Esophagus muscularis mucosa (tissue), 4 donors: ENCODE measurements at regions not wholly inside any gene's neighbourhood (a gene's known extent, or its start where the extent isn't known, plus 50 kb on each side); places are given as distances from the start of the nearest gene placed in this dataset.

ENCODE experiments used
- DNase-seq: peaks from one replicate; pipeline ENCODE4 v3.0.0-alpha.2; 2017; ENCODE audit errors: extremely low spot score
- H3K27ac ChIP-seq, 4 donors: fragments of 200-600 bp; sonication (generic); replicated peaks in 1 of 4; 1 replicate in 3 of 4; 2 replicates in 1 of 4; pipeline ENCODE4 v1.5.1; 2016 to 2019; ENCODE audit warnings: mild to moderate bottlenecking in 1 of 4
- H3K27me3 ChIP-seq, 4 donors: fragments of 200-600 bp; sonication (generic); one replicate each; pipeline versions ENCODE4 v1.5.1 to v1.6.0; 2016 to 2019
- H3K36me3 ChIP-seq, 4 donors: fragments of 200-600 bp; sonication (generic); one replicate each; pipeline ENCODE4 v1.5.1; 2016 to 2019
- H3K4me1 ChIP-seq, 4 donors: fragments of 200-600 bp; sonication (generic); one replicate each; pipeline ENCODE4 v1.5.1; 2016 to 2019
- H3K4me3 ChIP-seq, 4 donors: fragments of 200-600 bp; sonication (generic); 1 replicate in 2 of 4; 2 replicates in 2 of 4; pipeline ENCODE4 v1.5.1; 2016 to 2019; ENCODE audit warnings: mild to moderate bottlenecking in 4 of 4, moderate library complexity in 1 of 4
- H3K9me3 ChIP-seq, 4 donors: fragments of 200-600 bp; sonication (generic); 1 replicate in 3 of 4; 2 replicates in 1 of 4; pipeline ENCODE4 v1.5.1; 2016 to 2019
- CTCF ChIP-seq, 3 experiments: fragments of 200-600 bp in 2 of 3; fragments of 450-650 bp in 1 of 3; sonication (generic) in 2 of 3; IDR thresholded peaks; one replicate each; pipeline ENCODE4 v1.5.1; 2017 to 2019; ENCODE audit warnings: antibody characterized with exemption in 3 of 3, mild to moderate bottlenecking in 2 of 3, moderate library complexity in 1 of 3
- EP300 ChIP-seq: sonication (generic); formaldehyde crosslinking; IDR thresholded peaks from one replicate; pipeline ENCODE4 v1.6.1; 2017; ENCODE audit warnings: antibody characterized with exemption
- POLR2A ChIP-seq: fragments of 450-650 bp; IDR thresholded peaks from one replicate; pipeline ENCODE4 v1.6.1; 2017; ENCODE audit warnings: antibody characterized with exemption, moderate library complexity, mild to moderate bottlenecking, low read depth
- POLR2AphosphoS5 ChIP-seq, 2 donors: sonication (generic); formaldehyde crosslinking; IDR thresholded peaks; one replicate each; pipeline ENCODE4 v1.6.1; 2017; ENCODE audit warnings: antibody characterized with exemption in 2 of 2
- WGBS: methylation state at CpG from one replicate; pipeline ENCODE4 v1.1.5; 2018; 5-methylcytosine and 5-hydroxymethylcytosine counted together
- intact Hi-C: fragments of 100-400 bp; cut with DNase I; formaldehyde crosslinking; loops from one replicate; pipeline ENCODE4 v1.15.1; 2023

DNA sequence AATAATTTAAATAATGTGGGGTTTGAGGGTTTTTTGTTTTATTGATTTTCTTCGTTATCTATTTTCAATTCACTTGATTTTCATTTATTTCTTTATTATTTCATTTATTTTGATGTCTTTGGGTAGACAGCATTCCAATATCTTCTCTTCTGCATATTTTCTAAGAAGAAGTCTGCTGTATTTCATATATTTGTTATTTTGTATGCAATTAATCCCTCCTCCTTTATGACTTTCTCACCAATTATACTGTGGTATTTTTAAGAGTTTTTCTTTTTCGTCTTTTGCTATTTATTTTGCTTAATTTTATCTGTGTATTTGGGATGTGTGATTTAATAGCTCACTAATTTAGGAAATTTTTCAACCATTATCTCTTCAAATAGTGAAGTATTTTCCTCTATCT, 1444.4 kb upstream of the MIR17HG start:
- Histone ChIP-seq H3K27me3 (no peaks in the 10 kb centered on the region), H3K4me1 (no peaks in the 10 kb centered on the region), H3K9me3 (no peaks in the 10 kb centered on the region), H3K27ac (no peak overlapping the region), H3K4me3 (no peak overlapping the region), H3K36me3 (no peaks in the 10 kb centered on the region)
- DNase-seq: no peak
- intact Hi-C loops: no loop called here
- 84% methylated on average over 2 of the region's 2 CpGs for WGBS
- no peak for TF ChIP-seq POLR2A
- no peak for TF ChIP-seq POLR2AphosphoS5 (IDR thresholded peaks at IDR 0.05)
- TF ChIP-seq EP300: no peak
- no peak for TF ChIP-seq CTCF (IDR thresholded peaks at IDR 0.05)

DNA sequence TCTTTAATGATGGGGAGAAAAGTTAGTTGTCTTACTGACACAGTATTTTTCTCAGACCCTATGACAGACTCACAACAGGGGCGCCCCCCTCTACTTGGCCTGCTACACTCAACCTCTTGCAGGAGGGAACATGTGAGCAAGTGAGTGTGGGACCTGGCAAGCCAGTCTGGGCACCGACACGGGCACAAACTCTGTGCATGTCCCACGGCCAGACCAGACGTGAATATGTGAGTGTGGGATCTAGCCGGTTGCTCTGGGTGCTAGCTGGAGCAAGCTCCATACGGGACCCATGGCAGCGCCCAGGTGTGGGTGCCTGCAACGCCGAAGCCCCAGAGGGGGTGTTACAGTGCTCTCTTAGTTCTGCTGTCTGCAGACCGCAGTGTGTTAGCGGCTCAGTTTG, 1437.3 kb upstream of the MIR17HG start:
- Histone ChIP-seq H3K27ac (no peak overlapping the region), H3K4me3 (no peak overlapping the region), H3K9me3 (no peaks in the 10 kb centered on the region), H3K27me3 (no peaks in the 10 kb centered on the region), H3K36me3 (no peaks in the 10 kb centered on the region), H3K4me1 (no peaks in the 10 kb centered on the region)
- intact Hi-C loops: no loop called here
- no peak for DNase-seq
- 96% methylated on average over 8 of the region's 12 CpGs for WGBS
- TF ChIP-seq CTCF (IDR thresholded peaks at IDR 0.05): no peak
- no peak for TF ChIP-seq POLR2AphosphoS5 (IDR thresholded peaks at IDR 0.05)
- TF ChIP-seq EP300: no peak
- no peak for TF ChIP-seq POLR2A

DNA sequence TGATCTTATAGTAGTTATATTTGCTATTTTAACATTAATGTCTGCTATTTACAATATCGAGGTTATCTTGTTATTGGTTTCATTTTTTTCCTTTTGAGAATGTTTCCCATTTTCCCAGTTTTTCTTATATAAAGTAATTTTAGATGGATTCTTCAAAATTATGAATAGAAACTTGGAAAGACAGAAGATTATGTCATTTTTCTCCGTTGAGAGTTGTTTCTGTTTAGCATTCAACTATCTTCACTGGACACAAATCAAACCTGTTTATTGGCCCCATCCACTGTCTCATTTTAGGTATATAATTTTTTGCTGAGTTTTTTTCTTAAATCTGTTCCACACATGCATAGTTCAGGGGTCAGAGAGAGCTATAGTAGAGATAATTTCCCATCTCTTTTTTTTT, 1430.9 kb upstream of the MIR17HG start:
- no peak overlapping the region for H3K27ac ChIP-seq
- intact Hi-C loops: no loop called here
- 72% methylated on average over 2 of the region's 2 CpGs for WGBS
- no peaks in the 10 kb centered on the region for H3K36me3 ChIP-seq
- no peak for TF ChIP-seq POLR2A
- TF ChIP-seq EP300: no peak
- TF ChIP-seq CTCF (IDR thresholded peaks at IDR 0.05): no peak
- TF ChIP-seq POLR2AphosphoS5 (IDR thresholded peaks at IDR 0.05): no peak
- H3K27me3 ChIP-seq: no peaks in the 10 kb centered on the region
- no peaks in the 10 kb centered on the region for H3K9me3 ChIP-seq
- no peaks in the 10 kb centered on the region for H3K4me1 ChIP-seq
- no peak for DNase-seq
- H3K4me3 ChIP-seq: no peak overlapping the region

DNA sequence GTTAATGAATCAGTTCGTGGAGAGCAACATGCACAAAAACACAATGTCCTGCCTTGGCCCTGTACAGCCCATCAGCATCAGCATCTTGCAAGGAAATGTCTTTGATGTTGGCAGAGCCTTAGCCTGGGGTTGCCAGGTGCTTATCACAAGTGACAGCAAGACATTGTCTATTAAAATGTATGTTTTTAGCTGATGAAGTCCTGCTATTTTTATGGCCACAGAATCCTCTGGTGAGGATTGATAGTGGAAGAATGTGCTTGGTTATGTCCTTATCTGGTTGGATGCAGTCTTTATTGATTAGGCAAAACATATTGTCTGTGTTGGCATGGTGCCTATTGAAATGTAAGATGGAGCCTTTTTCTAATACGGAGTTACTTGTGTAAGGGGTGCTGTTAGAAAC, 1427.0 kb upstream of the MIR17HG start:
- no peaks in the 10 kb centered on the region for H3K27me3 ChIP-seq
- no peak for DNase-seq
- TF ChIP-seq POLR2AphosphoS5 (IDR thresholded peaks at IDR 0.05) (no peak), EP300 (no peak), CTCF (IDR thresholded peaks at IDR 0.05) (no peak), POLR2A (no peak)
- WGBS: 77% methylated on average over 2 of the region's 2 CpGs
- intact Hi-C loops: no loop called here
- no peaks in the 10 kb centered on the region for H3K4me1 ChIP-seq
- no peak overlapping the region for H3K4me3 ChIP-seq
- H3K9me3 ChIP-seq: no peaks in the 10 kb centered on the region
- H3K36me3 ChIP-seq: no peaks in the 10 kb centered on the region
- no peak overlapping the region for H3K27ac ChIP-seq

DNA sequence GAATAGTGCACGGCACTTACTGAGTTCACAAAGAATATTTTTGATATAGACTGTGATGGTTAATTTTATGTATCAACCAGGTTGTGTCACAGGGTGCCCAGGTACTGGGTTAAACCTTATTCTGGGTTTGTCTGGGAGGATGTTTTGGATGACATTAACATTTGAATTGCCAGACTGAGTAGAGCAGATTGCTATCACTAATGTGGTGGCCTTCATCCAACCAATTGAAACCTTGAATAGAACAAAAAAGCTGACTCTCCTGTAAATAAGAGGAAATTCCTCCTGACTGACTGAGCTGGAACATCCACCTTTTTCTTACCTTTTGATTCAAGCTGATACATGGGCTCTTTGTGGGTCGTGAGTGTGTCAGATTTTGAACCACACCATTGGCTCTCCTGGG, 1424.4 kb upstream of the MIR17HG start:
- intact Hi-C loops: no loop called here

More for the DNA sequence above, 1424.4 kb upstream of the MIR17HG start:
- H3K27ac ChIP-seq: no peak overlapping the region
- H3K4me3 ChIP-seq: no peak overlapping the region
- DNase-seq: no peak
- H3K36me3 ChIP-seq: no peaks in the 10 kb centered on the region
- 90% methylated on average over 2 of the region's 2 CpGs for whole genome bisulfite sequencing
- no peaks in the 10 kb centered on the region for H3K9me3 ChIP-seq
- no peaks in the 10 kb centered on the region for H3K4me1 ChIP-seq
- TF ChIP-seq POLR2AphosphoS5 (IDR thresholded peaks at IDR 0.05): no peak
- no peak for TF ChIP-seq EP300
- no peak for TF ChIP-seq POLR2A
- TF ChIP-seq CTCF (IDR thresholded peaks at IDR 0.05): no peak
- no peaks in the 10 kb centered on the region for H3K27me3 ChIP-seq
